ENCODE measurements at regions not wholly inside any gene's neighbourhood (a gene's known extent, or its start where the extent isn't known, plus 50 kb on each side); places are given as distances from the start of the nearest gene placed in this dataset.
"Not testable (repeated sequence)": the region's sequence is repeated elsewhere in the genome, so short reads cannot be mapped to it uniquely, and the experiment has no call there.

- DNase-seq; intact Hi-C loops (cut with DNase I): not testable (repeated sequence)
Measured at GRCh38 chrX:140633105-140633504, 76.5 kb upstream of the LINC00632 start.

- intact Hi-C loops (cut with DNase I) = no loop called here
- DNase-seq = no peak
Measured at GRCh38 chrX:140608111-140608510, 101.4 kb upstream of the LINC00632 start.

- intact Hi-C loops (cut with DNase I) = no loop called here
- DNase-seq = no peak
Measured at GRCh38 chrX:140602140-140602539, 97.3 kb upstream of the SOX3 start.

- DNase-seq = no peak
- intact Hi-C loops (cut with DNase I) = no loop called here
Measured at GRCh38 chrX:140599851-140600250, 95.0 kb upstream of the SOX3 start.

GRCh38 chrX:140589657-140590056, 84.8 kb upstream of the SOX3 start:
- intact Hi-C loops (cut with DNase I) = no loop called here
- no peak for DNase-seq

GRCh38 chrX:140586951-140587350, 82.1 kb upstream of the SOX3 start:
- intact Hi-C loops (cut with DNase I) = no loop called here
- DNase-seq = peak in 24 of 42 donors; percentile 3 to 55 (median 22)

GRCh38 chrX:140580478-140580877, 75.6 kb upstream of the SOX3 start:
- intact Hi-C loops (cut with DNase I) = no loop called here
- no peak for DNase-seq

GRCh38 chrX:140572724-140573123, 67.9 kb upstream of the SOX3 start:
- intact Hi-C loops (cut with DNase I) = no loop called here
- peak; percentile 4 to 76 (median 44) for DNase-seq

GRCh38 chrX:140563893-140564292, 59.0 kb upstream of the SOX3 start:
- DNase-seq = no peak
- intact Hi-C loops (cut with DNase I) = no loop called here
